ENCODE measurements at regions not wholly inside any gene's neighbourhood (a gene's known extent, or its start where the extent isn't known, plus 50 kb on each side); places are given as distances from the start of the nearest gene placed in this dataset.

- DNase-seq: no peak
- TF ChIP-seq CTCF (IDR thresholded peaks at IDR 0.05): no peak
- no peak for TF ChIP-seq POLR2A (IDR thresholded peaks at IDR 0.05)
- no peaks in the 10 kb centered on the region for H3K9me3 ChIP-seq
- no peaks in the 10 kb centered on the region for H3K4me1 ChIP-seq
- WGBS (ENCODE audit: insufficient coverage, low coverage, low lambda C conversion rate, missing lambda C conversion rate): 41% methylated on average over 1 of the region's 1 CpG
- intact Hi-C loops (cut with DNase I): no loop called here
- no peak overlapping the region for H3K27ac ChIP-seq
- ATAC-seq: no peak
- no peaks in the 10 kb centered on the region for H3K36me3 ChIP-seq
- no peak overlapping the region for H3K4me3 ChIP-seq
- H3K27me3 ChIP-seq: peaks cover 0 to 11% of the 10 kb centered on the region in 2 donors
Observed at GRCh38 chrX:51437521-51437920, 58.9 kb downstream of the NUDT11 start.

GRCh38 chrX:51435101-51435500 is 61.3 kb downstream of the NUDT11 start:
- H3K9me3 ChIP-seq: no peaks in the 10 kb centered on the region
- H3K4me1 ChIP-seq: no peaks in the 10 kb centered on the region
- ATAC-seq (no peak), DNase-seq (no peak)
- H3K4me3 ChIP-seq: no peak overlapping the region
- WGBS (ENCODE audit: insufficient coverage, low coverage, low lambda C conversion rate, missing lambda C conversion rate): 27% methylated on average over 1 of the region's 1 CpG
- H3K27me3 ChIP-seq: no peaks in the 10 kb centered on the region
- TF ChIP-seq POLR2A (IDR thresholded peaks at IDR 0.05) (no peak), CTCF (IDR thresholded peaks at IDR 0.05) (no peak)
- intact Hi-C loops (cut with DNase I): no loop called here
- no peaks in the 10 kb centered on the region for H3K36me3 ChIP-seq
- no peak overlapping the region for H3K27ac ChIP-seq

GRCh38 chrX:51421972-51422597 is 74.3 kb downstream of the NUDT11 start:
- Histone ChIP-seq H3K36me3 (no peaks in the 10 kb centered on the region), H3K9me3 (no peaks in the 10 kb centered on the region), H3K27me3 (no peaks in the 10 kb centered on the region), H3K27ac (no peak overlapping the region), H3K4me3 (no peak overlapping the region), H3K4me1 (no peaks in the 10 kb centered on the region)
- intact Hi-C loops (cut with DNase I): no loop called here
- DNase-seq (no peak), ATAC-seq (no peak)
- WGBS (ENCODE audit: insufficient coverage, low coverage, low lambda C conversion rate, missing lambda C conversion rate): 30% methylated on average over 2 of the region's 4 CpGs
- TF ChIP-seq POLR2A (IDR thresholded peaks at IDR 0.05) (no peak), CTCF (IDR thresholded peaks at IDR 0.05) (no peak)

- H3K9me3 ChIP-seq: no peaks in the 10 kb centered on the region
- no peak overlapping the region for H3K4me3 ChIP-seq
- intact Hi-C loops (cut with DNase I): no loop called here
- H3K36me3 ChIP-seq: no peaks in the 10 kb centered on the region
- 1% methylated on average over 5 of the region's 5 CpGs for WGBS (ENCODE audit: insufficient coverage, low coverage, low lambda C conversion rate, missing lambda C conversion rate)
- H3K27me3 ChIP-seq: peaks cover 0 to 4% of the 10 kb centered on the region in 2 donors
- no peak for DNase-seq
- TF ChIP-seq CTCF (IDR thresholded peaks at IDR 0.05): peak; percentile 48 to 83 (median 79)
- TF ChIP-seq POLR2A (IDR thresholded peaks at IDR 0.05): no peak
- no peaks in the 10 kb centered on the region for H3K4me1 ChIP-seq
- H3K27ac ChIP-seq: no peak overlapping the region
- ATAC-seq: peak in 3 of 4 donors; percentile 16 to 63 (median 43)
Observed at GRCh38 chrX:51420610-51421009, 75.8 kb downstream of the NUDT11 start.

GRCh38 chrX:51408462-51408861 is 75.8 kb downstream of the NUDT10 start:
- 65% methylated on average over 4 of the region's 5 CpGs for WGBS (ENCODE audit: insufficient coverage, low coverage, low lambda C conversion rate, missing lambda C conversion rate)
- Histone ChIP-seq H3K27ac (no peak overlapping the region), H3K27me3 (no peaks in the 10 kb centered on the region), H3K4me1 (no peaks in the 10 kb centered on the region), H3K4me3 (no peak overlapping the region), H3K9me3 (no peaks in the 10 kb centered on the region), H3K36me3 (no peaks in the 10 kb centered on the region)
- DNase-seq: no peak
- TF ChIP-seq CTCF (IDR thresholded peaks at IDR 0.05) (no peak), POLR2A (IDR thresholded peaks at IDR 0.05) (no peak)
- no peak for ATAC-seq
- intact Hi-C loops (cut with DNase I): no loop called here

Data from right lobe of liver (tissue), 6 donors.